ENCODE measurements at regions not wholly inside any gene's neighbourhood (a gene's known extent, or its start where the extent isn't known, plus 50 kb on each side); places are given as distances from the start of the nearest gene placed in this dataset.
"Not testable (repeated sequence)": the region's sequence is repeated elsewhere in the genome, so short reads cannot be mapped to it uniquely, and the experiment has no call there.

DNA sequence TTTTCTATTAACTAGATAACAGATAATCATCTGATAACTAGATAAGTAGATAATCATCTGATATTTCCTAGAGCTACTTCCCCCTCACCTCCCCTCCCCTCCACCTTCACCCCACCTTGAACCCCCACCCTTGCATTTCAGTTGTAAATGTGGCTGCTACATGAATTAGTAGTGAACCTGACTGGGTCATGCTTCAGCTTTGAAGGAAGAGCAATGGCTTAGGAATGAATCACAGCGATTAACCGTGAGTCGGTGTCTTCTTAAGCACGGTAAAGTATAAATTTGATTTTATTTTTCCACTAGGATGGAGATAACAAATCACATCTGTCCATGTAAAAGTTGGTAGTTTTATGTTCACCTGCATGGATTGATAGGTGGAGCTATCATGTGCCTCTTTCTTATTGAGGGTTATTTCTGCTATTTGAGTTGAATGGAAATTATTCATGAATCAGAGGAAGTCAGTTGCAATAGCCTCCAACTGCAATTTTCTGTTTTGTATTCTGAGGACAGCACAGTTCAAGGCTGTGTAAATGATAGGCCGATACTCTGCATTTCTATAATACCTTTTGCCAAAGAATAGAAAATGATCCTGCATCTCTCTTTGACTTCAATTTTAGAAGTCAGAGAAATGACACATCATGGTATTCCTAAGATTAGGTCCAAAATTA is 235.0 kb downstream of the PTGER3 start:
- no peak for DNase-seq (ENCODE audit: low read depth in 4 of 4, low spot score in 2 of 4)

DNA sequence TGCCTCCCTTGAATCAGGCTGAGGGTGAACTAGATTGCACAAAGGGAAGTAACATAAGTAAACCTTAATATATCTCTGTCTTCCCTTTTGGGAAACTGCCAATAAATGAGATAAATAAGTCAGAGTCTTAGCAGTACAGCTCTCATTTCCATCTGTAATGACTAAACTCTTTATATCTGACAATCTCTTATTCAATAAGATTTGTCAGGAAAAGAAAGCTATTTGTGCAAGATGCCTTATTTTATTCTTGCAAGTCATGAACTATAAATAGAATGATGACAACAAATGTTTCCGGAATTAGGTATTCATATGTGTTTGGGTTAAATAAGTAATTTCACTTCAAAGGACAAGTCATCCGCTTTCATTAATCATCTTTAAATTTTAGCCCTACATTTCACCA is 229.2 kb downstream of the PTGER3 start:
- DNase-seq (ENCODE audit: low read depth in 4 of 4, low spot score in 2 of 4), result no peak

DNA sequence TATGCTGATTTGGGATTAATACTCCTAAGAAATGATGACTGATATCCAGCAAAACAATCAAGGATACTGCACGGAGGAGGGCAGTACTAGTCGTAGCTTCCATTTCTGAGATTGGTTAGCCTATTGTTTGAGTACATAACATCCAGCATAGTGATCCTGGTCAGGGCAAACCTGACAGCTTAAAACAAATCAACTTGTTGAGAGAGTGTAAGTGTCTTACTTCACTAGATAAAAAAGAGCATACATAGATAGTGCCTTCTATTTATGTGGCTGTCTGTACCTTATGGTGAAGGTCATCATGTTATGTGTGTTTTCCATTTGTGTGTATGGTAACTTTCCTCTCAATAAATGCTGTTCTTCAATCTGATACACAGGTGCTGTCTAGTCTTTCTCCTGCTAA is 228.4 kb downstream of the PTGER3 start:
- no peak for DNase-seq (ENCODE audit: low read depth in 4 of 4, low spot score in 2 of 4)

DNA sequence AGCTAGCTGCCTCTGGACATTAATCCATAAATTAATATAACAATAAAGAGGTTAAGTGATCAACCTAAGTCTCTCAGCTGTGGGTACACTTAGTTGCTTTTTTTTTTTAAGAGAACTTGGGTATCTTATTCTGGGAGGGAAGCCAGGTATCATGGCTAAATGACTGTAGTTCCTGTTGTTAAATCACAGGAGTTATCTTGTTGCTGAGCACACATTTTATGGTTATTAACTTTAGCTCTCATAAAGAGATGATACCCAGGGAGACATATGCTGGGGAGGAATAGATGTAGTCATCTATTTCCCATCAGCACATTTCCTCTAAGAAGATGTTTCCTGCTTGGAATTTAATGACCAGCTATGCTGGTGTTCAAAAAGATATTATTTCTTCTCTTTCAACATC is 227.8 kb downstream of the PTGER3 start:
- no peak for DNase-seq (ENCODE audit: low read depth in 4 of 4, low spot score in 2 of 4)

DNA sequence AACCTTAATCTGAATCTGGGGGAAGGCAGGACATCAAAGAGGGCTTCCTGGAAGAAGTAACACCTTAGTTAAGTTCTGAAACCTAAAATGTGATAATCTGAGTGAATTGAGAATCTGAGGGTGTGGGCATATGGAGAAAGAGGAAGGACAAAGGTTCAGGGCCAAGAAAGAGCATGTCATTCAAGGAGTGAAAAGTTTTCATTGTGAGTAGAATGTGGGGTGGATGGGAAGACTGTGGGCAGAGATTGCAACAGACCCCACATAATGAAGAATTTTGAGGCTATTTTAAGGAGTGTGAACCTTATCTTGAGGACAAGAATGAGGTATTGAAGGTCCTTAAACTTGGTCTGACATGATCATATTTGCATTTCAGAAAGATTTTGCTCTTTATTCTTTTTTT is 227.2 kb downstream of the PTGER3 start:
- no peak for DNase-seq (ENCODE audit: low read depth in 4 of 4, low spot score in 2 of 4)

DNA sequence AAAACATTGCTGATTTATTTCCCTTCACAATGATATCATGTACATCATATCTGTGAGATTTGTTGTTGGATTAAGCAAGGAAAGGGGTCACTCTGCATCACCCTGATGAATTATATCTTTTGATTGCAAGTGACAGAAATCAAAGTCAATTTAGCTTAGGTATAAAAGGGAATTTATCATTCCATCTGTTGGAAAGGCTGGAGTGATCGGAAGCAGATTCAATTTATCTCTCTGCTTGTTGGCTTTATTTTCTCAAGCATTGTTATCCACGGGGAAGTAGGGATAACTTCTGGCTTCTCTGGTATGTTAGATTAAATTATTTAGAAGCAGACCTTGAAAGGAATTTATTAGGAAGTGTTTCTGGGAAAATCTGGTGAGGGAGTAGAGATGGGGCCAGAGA is 226.6 kb downstream of the PTGER3 start:
- no peak for DNase-seq (ENCODE audit: low read depth in 4 of 4, low spot score in 2 of 4)

DNA sequence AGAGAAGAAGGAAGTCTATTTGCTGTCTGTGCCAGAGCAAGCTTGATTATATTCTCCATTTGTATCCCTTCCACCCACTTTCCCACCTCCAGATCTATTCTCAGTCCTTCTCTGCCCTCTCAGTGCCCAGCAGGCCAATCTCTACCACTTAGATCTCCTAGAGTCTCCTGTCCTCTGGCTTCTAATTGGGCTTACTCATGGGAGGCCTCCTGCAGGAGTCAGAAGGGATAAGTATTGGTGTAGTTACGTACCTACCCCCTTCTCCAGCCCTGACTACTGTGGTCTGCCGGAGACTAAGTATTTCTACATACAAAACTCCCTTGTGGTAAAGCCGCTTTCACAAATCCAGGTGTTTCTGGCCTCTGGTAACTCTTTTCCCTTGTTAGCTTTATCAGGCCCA is 221.2 kb downstream of the PTGER3 start:
- no peak for DNase-seq (ENCODE audit: low read depth in 4 of 4, low spot score in 2 of 4)

DNA sequence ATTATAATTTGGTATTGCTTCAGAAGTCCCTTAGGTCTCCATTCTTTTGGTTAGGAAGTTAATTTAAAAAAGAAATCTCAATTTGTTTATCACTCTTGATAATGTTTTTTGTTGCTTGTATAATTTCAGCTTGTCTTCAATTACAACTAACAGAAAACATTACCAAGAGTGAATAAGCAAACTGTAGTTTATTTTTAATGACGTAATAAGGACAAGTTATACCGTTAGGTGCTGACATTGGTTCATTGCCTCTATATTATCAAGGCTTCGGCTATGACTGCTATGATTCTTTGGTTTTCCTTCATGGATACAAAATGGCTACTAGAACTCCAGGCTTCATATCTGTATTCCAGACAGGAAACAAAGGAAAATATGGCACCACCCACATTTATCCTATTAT is 220.6 kb downstream of the PTGER3 start:
- no peak for DNase-seq (ENCODE audit: low read depth in 4 of 4, low spot score in 2 of 4)

DNA sequence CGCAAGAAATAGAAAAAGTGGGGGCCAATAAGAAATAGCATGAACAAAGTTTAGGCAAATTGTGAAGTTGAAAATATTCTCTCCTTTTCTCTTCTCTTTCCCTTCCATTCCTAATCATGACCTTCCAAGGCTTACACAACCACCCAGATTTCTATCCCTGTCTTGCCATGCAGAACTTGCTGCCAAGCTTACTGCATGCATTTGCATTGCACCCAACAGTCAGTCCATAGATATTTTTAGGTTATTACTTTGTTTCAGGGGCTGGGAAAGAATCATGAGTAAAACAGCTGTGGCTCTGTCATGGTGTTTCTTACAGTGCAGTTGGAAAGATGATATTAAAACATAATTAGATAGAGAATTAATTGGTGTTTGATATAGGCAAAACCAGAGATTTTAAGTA is 219.4 kb downstream of the PTGER3 start:
- DNase-seq (ENCODE audit: low read depth in 4 of 4, low spot score in 2 of 4), result no peak

DNA sequence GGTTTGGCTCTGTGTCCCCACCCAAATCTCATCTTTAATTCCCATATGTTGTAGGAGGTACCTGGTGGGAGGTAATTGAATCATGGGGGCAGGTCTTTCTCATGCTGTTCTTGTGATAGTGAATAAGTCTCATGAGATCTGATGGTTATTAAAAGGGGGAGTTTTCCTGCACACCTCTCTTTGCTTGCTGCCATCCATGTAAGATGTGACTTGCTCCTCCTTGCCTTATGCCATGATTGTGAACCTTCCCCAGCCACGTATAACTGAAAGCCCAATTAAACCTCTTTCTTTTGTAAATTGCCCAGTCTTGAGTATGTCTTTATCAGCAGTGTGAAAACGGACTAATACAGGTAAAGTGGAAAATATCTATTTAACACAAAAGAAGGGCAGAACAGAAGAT is 213.3 kb downstream of the PTGER3 start:
- DNase-seq (ENCODE audit: low read depth in 4 of 4, low spot score in 2 of 4), result not testable (repeated sequence)

DNA sequence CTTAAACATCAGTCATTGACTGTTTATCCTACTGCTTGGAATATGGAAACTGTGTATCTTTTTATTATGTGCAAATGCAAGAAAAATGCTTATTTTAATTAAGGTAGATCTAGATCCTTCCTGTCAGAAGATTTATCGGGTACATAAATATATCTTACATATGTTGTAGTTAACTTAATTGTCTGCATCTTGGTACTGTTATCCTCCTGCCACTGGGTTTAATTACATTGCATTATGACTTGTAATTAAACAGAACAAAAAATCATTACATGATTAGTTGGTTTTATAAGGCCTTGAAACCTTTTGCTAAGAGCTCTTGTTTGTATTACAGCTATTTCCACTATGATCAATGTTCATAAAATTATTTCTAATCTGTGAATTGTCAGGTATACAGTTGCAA is 211.2 kb downstream of the PTGER3 start:
- no peak for DNase-seq (ENCODE audit: low read depth in 4 of 4, low spot score in 2 of 4)

DNA sequence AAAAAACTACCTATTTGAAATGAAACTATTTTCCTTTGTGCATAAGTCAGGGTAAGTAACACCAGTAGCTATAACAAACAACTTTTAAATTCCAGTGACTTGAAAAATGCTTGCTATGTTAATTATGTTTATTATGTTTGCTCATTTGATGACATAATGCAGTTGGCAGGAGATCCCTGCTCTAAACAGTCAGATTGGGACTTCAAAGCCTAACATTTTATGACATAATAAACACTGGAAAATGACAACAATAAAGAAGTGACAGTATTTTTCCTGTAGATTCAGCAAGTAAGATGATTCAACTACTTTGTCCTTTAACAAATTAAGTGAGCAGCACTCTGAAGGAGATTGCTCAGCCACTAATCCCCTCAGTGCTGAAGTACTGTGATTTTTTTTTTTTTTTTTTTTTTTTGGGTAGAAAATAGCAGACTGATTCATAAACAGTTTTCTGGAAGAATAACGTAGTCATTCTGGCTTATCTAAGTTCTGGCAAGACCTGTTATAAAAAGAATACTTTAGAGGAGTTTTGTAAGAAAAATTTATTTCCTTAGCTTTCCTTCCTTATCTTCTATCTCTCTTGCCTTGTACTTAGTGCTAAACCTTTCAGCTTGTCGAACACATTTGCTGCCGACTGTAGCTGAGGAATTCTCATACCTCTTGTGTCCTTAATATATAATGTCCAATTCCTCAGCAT is 207.2 kb downstream of the PTGER3 start:
- no peak for DNase-seq (ENCODE audit: low read depth in 4 of 4, low spot score in 2 of 4)

DNA sequence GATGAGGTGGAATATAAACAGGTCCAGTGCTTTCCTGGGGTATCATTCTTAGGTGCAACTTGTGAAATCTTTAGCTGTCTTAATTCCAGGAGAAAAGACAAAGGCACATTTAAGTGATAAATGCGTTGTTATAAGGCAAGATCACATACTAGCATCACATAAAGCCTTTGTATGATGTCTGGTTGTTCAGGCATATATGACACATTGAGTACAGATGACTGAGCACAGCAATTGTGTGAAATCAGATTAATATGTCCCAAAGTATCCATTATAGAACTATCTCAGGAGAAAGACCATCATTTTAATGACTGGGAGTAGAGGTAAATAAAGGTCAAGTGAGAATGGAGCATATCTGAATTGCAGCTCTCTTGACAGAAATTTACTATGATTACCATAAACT is 205.1 kb downstream of the PTGER3 start:
- DNase-seq (ENCODE audit: low read depth in 4 of 4, low spot score in 2 of 4), result no peak

DNA sequence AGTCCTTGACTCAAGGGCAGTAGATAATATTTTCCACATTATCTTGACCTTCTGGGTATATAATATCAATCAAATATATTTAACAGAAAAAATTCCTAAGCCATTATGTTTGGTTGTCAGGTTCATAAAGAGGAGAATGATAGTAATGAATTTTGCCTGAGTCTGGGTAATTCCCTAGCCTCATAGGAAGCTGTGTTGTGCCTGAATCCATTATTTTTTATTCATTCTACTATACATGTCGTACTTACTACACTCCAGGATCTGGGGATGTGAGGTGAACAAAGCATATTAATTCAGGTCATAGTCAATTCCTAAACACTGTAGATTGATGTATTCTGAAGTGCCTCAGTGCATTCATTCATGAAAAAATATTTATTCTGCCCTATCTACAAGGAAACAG is 204.2 kb downstream of the PTGER3 start:
- DNase-seq (ENCODE audit: low read depth in 4 of 4, low spot score in 2 of 4), result no peak

DNA sequence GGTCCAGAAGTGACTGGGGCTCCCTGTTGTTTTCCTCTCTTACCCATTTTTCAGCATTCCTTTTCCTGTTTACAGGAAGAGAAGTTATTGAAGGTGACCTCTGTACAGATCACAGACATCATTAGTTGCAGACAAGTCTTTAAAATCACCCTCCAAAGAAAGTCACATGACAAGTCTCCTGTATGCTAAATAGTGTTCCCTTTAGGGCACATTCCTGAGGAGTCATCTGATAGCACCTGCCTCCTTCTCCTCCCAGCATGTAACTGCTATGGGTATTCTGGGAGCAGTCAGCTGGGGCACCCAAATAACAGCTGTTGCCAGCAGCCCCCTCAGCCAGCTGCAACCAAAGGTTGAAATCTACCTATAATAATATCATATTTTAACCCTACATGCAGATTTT is 200.6 kb downstream of the PTGER3 start:
- no peak for DNase-seq (ENCODE audit: low read depth in 4 of 4, low spot score in 2 of 4)

DNA sequence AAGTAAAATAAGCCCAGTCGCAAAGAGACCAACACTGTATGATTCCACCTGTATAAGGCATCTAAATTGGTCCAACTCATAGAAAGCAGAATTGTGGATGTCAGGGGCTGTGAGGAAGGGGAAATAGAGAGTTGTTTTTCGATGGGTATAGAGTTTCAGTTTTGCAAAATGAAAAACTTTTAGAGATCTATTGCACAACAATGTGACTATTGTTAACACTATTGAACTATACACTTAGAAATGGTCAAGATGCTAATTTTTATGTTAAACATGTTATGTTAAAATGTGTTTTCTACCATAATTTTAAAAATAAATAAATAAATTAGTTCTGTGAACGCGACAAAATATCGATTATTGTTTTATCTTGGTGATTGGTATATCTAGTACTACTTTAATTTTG is 192.4 kb downstream of the PTGER3 start:
- DNase-seq (ENCODE audit: low read depth in 4 of 4, low spot score in 2 of 4), result no peak

DNA sequence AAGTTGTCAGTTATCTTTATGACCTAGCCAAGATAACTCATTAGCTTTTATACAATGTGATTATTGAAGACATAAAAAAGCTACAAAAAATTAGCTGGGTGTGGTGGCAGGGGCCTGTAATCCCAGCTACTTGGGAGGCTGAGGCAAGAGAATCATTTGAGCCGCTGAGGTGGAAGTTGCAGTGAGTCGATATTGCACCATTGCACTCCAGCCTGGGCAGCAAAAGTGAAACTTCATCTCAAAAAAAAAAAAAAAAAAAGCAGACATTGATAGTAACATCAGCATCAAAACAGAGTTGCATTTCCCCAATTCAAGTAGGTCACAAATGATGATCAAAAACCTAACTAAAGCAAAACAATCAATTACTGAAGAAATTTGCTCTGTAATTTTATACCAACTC is 191.4 kb downstream of the PTGER3 start:
- DNase-seq (ENCODE audit: low read depth in 4 of 4, low spot score in 2 of 4), result no peak

DNA sequence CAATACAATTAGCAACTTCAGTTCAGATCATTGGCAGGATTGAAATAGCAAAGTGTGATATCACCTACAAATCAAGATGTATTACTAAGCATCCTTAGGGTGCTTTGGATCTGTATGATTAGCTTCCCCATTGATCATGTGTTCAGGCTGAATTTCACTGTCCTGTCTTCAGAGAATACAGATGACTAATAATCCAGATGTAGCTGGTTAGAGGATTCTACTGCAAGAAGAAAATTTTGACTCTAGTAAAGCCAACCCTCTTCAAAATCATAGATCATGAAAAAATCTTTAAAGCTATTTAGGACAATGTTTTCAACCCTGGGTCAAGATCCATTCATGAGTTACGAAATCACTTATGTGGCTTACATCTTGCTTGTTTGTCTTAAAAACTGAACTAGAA is 184.4 kb downstream of the PTGER3 start:
- no peak for DNase-seq (ENCODE audit: low read depth in 4 of 4, low spot score in 2 of 4)

DNA sequence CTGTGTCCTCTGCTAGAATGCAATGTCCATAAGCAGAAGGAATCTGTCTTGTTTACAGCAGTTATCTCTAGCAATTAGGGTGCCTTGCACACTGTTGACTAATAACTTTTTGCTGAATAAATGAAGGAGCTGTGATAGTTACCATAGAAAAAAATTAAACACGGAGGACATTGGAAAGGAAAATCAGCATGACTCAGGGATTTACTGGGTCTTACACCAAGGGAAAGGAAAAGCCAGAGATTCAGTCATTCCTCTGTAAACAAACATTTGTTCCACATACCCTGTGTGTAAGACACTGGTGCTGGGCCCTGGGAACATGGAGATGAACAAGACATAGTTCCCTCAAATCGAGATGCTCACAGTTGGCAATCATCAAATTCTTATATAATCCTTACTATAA is 183.3 kb downstream of the PTGER3 start:
- DNase-seq (ENCODE audit: low read depth in 4 of 4, low spot score in 2 of 4), result no peak

DNA sequence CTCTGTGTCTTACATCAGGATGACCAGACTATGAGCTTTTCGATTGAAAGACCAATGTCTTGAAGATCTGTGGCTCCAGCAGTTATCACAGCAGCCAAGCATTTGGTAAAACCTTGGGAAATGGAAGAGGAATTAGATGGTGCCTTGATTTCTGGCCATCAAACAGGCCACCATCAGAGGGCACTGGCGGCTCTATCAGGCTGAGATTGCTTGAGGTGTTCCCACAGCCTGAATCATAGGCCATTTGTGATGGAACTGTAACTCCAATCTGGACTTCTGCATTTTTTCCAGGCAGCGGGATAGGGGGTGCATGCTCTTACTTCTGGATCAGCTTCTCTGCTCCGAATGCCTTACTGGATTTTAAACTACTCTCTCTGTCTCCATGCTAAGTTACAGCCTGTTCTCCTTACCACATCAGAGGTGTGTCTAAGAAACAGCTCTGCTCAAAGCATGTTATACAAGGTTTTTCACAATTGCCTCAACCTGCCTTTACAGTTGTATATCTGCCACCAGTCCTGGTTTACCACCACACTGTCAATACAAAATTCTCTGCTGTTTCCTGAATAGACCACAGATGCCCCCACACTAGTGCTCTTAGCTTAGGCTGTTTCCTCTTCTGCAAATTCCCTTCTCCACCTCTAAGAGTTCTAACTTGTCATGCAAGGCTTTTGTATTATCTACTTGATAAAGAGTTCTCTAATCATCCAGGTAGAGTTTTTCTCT is 180.9 kb downstream of the PTGER3 start:
- no peak for DNase-seq (ENCODE audit: low read depth in 4 of 4, low spot score in 2 of 4)

DNA sequence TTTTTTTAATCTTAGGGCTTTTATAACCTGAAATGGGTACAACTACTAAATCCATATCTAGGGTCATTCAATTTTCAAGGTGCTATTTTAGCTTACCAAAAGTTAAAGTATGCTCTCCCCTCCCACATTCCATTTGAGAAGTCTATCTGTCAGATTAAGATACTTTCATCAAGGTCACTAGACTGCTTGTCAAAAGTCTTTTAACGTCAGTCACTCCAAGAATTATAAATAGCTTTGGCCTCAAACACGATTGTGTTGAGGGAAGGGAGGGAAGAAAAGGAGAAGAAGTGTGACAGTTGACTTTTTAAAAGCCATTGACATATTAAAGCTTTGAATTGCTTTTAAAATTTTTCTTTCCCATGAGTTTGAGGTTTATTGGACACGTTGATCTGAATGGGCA is 175.8 kb downstream of the PTGER3 start:
- DNase-seq (ENCODE audit: low read depth in 4 of 4, low spot score in 2 of 4), result no peak

DNA sequence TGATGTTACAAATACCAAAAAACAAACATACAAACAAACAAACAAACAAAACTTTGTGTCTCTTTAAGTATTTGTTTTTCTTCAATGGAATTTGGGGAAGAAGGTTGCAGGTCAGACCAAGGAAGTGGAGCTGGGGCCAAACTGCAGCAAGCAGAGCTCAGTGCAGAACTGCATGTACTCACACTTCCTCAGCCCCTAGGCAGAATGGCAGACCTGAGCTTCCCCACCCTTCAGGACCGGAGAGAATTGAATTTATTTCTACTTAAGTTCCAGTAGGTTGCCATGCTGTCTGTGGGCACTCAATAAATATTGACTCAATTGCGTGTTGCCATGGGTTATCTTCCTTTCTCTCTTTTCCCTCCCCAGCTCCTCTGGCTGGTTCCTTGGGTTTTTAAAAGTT is 173.6 kb downstream of the PTGER3 start:
- no peak for DNase-seq (ENCODE audit: low read depth in 4 of 4, low spot score in 2 of 4)
